Astrocyte of the cerebellum (primary cell): ENCODE measurements at regions not wholly inside any gene's neighbourhood (a gene's known extent, or its start where the extent isn't known, plus 50 kb on each side); places are given as distances from the start of the nearest gene placed in this dataset.

ENCODE experiments used
- DNase-seq: peaks from one replicate; pipeline ENCODE4 v3.0.0-alpha.2; 2011; ENCODE audit warnings: low read depth
- H3K4me3 ChIP-seq: 2 replicates; pipeline ENCODE4 v1.5.1; 2011; ENCODE audit warnings: mild to moderate bottlenecking, low read depth, low read length, moderate library complexity
- CTCF ChIP-seq: IDR thresholded peaks from 2 replicates; pipeline ENCODE4 v1.5.1; 2012; ENCODE audit warnings: low read length, low read depth, moderate library complexity, mild to moderate bottlenecking; ENCODE audit errors: missing control alignments
- in situ Hi-C: cut with HindIII; loops from 2 replicates; pipeline ENCODE4 v1.10.0; 2017; ENCODE audit warnings: low sequenced_read_pairs

- in situ Hi-C loops: no loop called here
- DNase-seq: no peak
- no peak overlapping the region for H3K4me3 ChIP-seq
- no peak for TF ChIP-seq CTCF
Observed at GRCh38 chr10:126833542-126833941, 71.7 kb upstream of the DOCK1 start.

GRCh38 chr10:126836009-126836408 lies 69.2 kb upstream of the DOCK1 start:
- H3K4me3 ChIP-seq: no peak overlapping the region
- no peak for TF ChIP-seq CTCF
- DNase-seq: no peak
- in situ Hi-C loops: no loop called here

- H3K4me3 ChIP-seq: no peak overlapping the region
- TF ChIP-seq CTCF: no peak
- no peak for DNase-seq
- in situ Hi-C loops: no loop called here
Observed at GRCh38 chr10:126838316-126838715, 66.9 kb upstream of the DOCK1 start.

- no peak overlapping the region for H3K4me3 ChIP-seq
- DNase-seq: no peak
- TF ChIP-seq CTCF: no peak
- in situ Hi-C loops: no loop called here
Observed at GRCh38 chr10:126839094-126839761, 66.0 kb upstream of the DOCK1 start.

- DNase-seq: no peak
- in situ Hi-C loops: no loop called here
- TF ChIP-seq CTCF: no peak
- H3K4me3 ChIP-seq: no peak overlapping the region
Observed at GRCh38 chr10:126840576-126841135, 64.6 kb upstream of the DOCK1 start.

GRCh38 chr10:126841341-126841895 lies 63.8 kb upstream of the DOCK1 start:
- no peak overlapping the region for H3K4me3 ChIP-seq
- no peak for DNase-seq
- TF ChIP-seq CTCF: no peak
- in situ Hi-C loops: no loop called here
